GM23248 (cell line): ENCODE measurements at regions not wholly inside any gene's neighbourhood (a gene's known extent, or its start where the extent isn't known, plus 50 kb on each side); places are given as distances from the start of the nearest gene placed in this dataset.

ENCODE experiments used
- DNase-seq: peaks from one replicate; pipeline ENCODE4 v3.0.0-alpha.2; 2015
- H2AFZ ChIP-seq: fragments of 200-600 bp; sonication (generic); 2 replicates; pipeline ENCODE4 v1.6.1; 2016; ENCODE audit warnings: antibody characterized with exemption
- H3F3A ChIP-seq: fragments of 200-600 bp; sonication (generic); 2 replicates; pipeline ENCODE4 v1.6.1; 2016; ENCODE audit warnings: mild to moderate bottlenecking, antibody characterized with exemption, mixed run types; ENCODE audit not compliant: insufficient read depth
- H3K27ac ChIP-seq: fragments of 200-600 bp; sonication (generic); 2 replicates; pipeline ENCODE4 v1.5.1; 2016; ENCODE audit warnings: mild to moderate bottlenecking
- H3K27me3 ChIP-seq: fragments of 200-600 bp; sonication (generic); replicated peaks from 2 replicates; pipeline ENCODE4 v1.6.1; 2016; ENCODE audit warnings: mild to moderate bottlenecking; ENCODE audit not compliant: insufficient read depth
- H3K36me3 ChIP-seq: fragments of 200-600 bp; sonication (generic); 2 replicates; pipeline ENCODE4 v1.6.1; 2016; ENCODE audit warnings: low read depth, mild to moderate bottlenecking
- H3K4me1 ChIP-seq: fragments of 200-600 bp; sonication (generic); 2 replicates; pipeline ENCODE4 v1.6.1; 2016; ENCODE audit warnings: mild to moderate bottlenecking; ENCODE audit not compliant: insufficient read depth
- H3K4me2 ChIP-seq: fragments of 200-600 bp; sonication (generic); one replicate; pipeline ENCODE4 v1.6.1; 2016; ENCODE audit warnings: mild to moderate bottlenecking; ENCODE audit not compliant: unreplicated experiment
- H3K4me3 ChIP-seq: fragments of 200-600 bp; sonication (generic); 2 replicates; pipeline ENCODE4 v1.5.1; 2016; ENCODE audit warnings: mild to moderate bottlenecking
- H3K79me2 ChIP-seq: fragments of 200-600 bp; sonication (generic); 2 replicates; pipeline ENCODE4 v1.6.1; 2016; ENCODE audit warnings: mild to moderate bottlenecking; ENCODE audit not compliant: insufficient read depth
- H3K9ac ChIP-seq: fragments of 200-600 bp; sonication (generic); 2 replicates; pipeline ENCODE4 v1.6.1; 2016; ENCODE audit warnings: mild to moderate bottlenecking
- H3K9me2 ChIP-seq: fragments of 200-600 bp; sonication (generic); 2 replicates; pipeline ENCODE4 v1.6.1; 2016; ENCODE audit warnings: mixed run types, mild to moderate bottlenecking, moderate library complexity; ENCODE audit not compliant: insufficient read depth
- H3K9me3 ChIP-seq: fragments of 200-600 bp; sonication (generic); one replicate; pipeline ENCODE4 v1.6.1; 2017; ENCODE audit warnings: low read depth
- H4K20me1 ChIP-seq: fragments of 200-600 bp; sonication (generic); 2 replicates; pipeline ENCODE4 v1.6.0; 2016; ENCODE audit not compliant: insufficient read depth
- EZH2 ChIP-seq: fragments of 200-600 bp; sonication (generic); IDR thresholded peaks from 2 replicates; pipeline ENCODE4 v1.6.1; 2018; ENCODE audit warnings: antibody characterized with exemption, mild to moderate bottlenecking; ENCODE audit not compliant: insufficient read depth, poor library complexity, severe bottlenecking
- EZH2phosphoT487 ChIP-seq: fragments of 200-600 bp; sonication (generic); IDR thresholded peaks from 2 replicates; pipeline ENCODE4 v1.6.1; 2018; ENCODE audit warnings: antibody characterized with exemption, moderate library complexity, mild to moderate bottlenecking, low read depth; ENCODE audit not compliant: insufficient read depth
- WGBS, 2 experiments: methylation state at CpG; one replicate each; pipeline ENCODE4 v1.1.6; 2015 to 2017; ENCODE audit warnings: low lambda C conversion rate in 2 of 2, low coverage in 1 of 2; ENCODE audit errors: missing lambda C conversion rate in 2 of 2; 5-methylcytosine and 5-hydroxymethylcytosine counted together
- in situ Hi-C: fragments of 300-500 bp; cut with MboI; formaldehyde crosslinking; loops from 2 replicates; pipeline ENCODE4 v1.15.0; 2020

DNA sequence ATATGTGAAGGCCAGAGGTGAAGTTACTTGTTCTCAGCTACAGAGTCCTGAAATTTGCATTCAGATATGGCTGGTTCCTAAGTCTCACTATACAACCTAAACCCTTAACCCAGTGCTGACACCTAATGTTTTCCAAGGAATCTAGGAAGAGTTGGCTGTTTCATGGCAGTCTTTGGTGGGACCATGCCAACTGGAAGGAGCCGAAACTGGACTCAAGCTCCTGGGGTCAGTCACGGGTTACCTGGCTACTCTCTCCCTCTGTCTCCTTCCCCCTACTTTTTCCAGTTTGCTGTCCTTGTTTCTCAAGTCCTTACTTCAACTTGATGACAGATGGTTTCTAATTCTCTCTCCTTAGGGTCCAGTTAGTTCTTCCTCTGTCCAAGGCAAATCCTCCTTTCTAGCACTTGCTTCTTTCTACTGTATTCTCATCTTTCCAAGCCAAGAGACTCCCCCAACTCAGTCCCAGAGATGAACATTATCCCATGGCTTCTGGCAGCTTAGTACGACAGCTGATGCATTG is 88.6 kb upstream of the COL6A5 start:
- Histone ChIP-seq H3K79me2 (no peaks in the 10 kb centered on the region), H3K4me3 (no peak overlapping the region), H3K4me2 (no peak overlapping the region), H4K20me1 (no peaks in the 10 kb centered on the region), H3F3A (peaks cover 21% of the 10 kb centered on the region; the same call in 1 of the 2 replicates), H2AFZ (no peak overlapping the region), H3K27me3 (peaks cover 9% of the 10 kb centered on the region; the same call in 1 of the 2 replicates), H3K27ac (no peak overlapping the region), H3K36me3 (no peaks in the 10 kb centered on the region), H3K9me2 (no peaks in the 10 kb centered on the region), H3K9ac (no peak overlapping the region), H3K9me3 (no peaks in the 10 kb centered on the region), H3K4me1 (peaks cover 9% of the 10 kb centered on the region; the same call in 1 of the 2 replicates)
- TF ChIP-seq EZH2 (no peak), EZH2phosphoT487 (no peak)
- 84 to 92% methylated on average over 3 of the region's 3 CpGs for WGBS, 2 experiments
- in situ Hi-C loops = no loop called here
- DNase-seq = no peak

GRCh38 chr3:130258532-130258952 is 86.9 kb upstream of the COL6A5 start:
- H3K9ac ChIP-seq = no peak overlapping the region
- H3K27me3 ChIP-seq = peaks cover 11% of the 10 kb centered on the region; the same call in 1 of the 2 replicates
- no peak overlapping the region for H2AFZ ChIP-seq
- H3K27ac ChIP-seq = no peak overlapping the region
- H3K4me2 ChIP-seq = peak overlapping the region; percentile 1
- peaks cover 9% of the 10 kb centered on the region; the same call in 1 of the 2 replicates for H3K4me1 ChIP-seq
- in situ Hi-C loops = no loop called here
- peaks cover 21% of the 10 kb centered on the region; the same call in 1 of the 2 replicates for H3F3A ChIP-seq
- peak; percentile 89 for DNase-seq
- no peaks in the 10 kb centered on the region for H3K9me2 ChIP-seq
- no peaks in the 10 kb centered on the region for H3K79me2 ChIP-seq
- H4K20me1 ChIP-seq = no peaks in the 10 kb centered on the region
- no peaks in the 10 kb centered on the region for H3K9me3 ChIP-seq
- H3K4me3 ChIP-seq = no peak overlapping the region
- TF ChIP-seq EZH2 = no peak
- H3K36me3 ChIP-seq = no peaks in the 10 kb centered on the region
- WGBS, 2 experiments = 2 to 5% methylated on average over 9 of the region's 9 CpGs

GRCh38 chr3:130259166-130259874 is 86.2 kb upstream of the COL6A5 start:
- Histone ChIP-seq H2AFZ (no peak overlapping the region), H4K20me1 (no peaks in the 10 kb centered on the region), H3K4me3 (no peak overlapping the region), H3K79me2 (no peaks in the 10 kb centered on the region), H3K9ac (no peak overlapping the region), H3K9me3 (no peaks in the 10 kb centered on the region), H3K27me3 (peaks cover 11% of the 10 kb centered on the region; the same call in 1 of the 2 replicates), H3F3A (peaks cover 21% of the 10 kb centered on the region; the same call in 1 of the 2 replicates), H3K36me3 (no peaks in the 10 kb centered on the region), H3K4me1 (peaks cover 9% of the 10 kb centered on the region; the same call in 1 of the 2 replicates), H3K4me2 (no peak overlapping the region), H3K9me2 (no peaks in the 10 kb centered on the region), H3K27ac (no peak overlapping the region)
- 72 to 81% methylated on average over 2 of the region's 2 CpGs for WGBS, 2 experiments
- no peak for TF ChIP-seq EZH2
- TF ChIP-seq EZH2phosphoT487 = no peak
- peak; percentile 6 for DNase-seq
- in situ Hi-C loops = no loop called here

DNA sequence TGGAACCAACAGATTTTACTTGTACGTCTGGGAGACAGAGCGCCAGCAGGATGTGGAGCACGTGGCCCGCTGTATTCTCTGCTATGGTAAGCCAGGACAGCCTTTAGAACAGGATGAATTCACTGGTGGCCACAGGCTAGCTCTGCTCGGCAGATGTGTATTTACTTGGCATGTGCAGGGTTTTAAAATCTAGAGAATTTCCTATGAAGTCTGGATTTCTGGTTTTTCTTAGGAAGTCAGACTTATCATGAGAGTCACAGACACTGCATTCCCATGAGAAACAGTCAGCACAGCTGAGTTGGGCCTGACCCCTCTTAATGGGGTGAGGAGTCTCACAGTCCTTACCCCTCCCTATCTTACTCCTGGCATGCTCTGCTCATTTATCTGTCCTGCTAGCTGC is 84.6 kb upstream of the COL6A5 start:
- TF ChIP-seq EZH2 (no peak), EZH2phosphoT487 (no peak)
- no peak overlapping the region for H2AFZ ChIP-seq
- no peaks in the 10 kb centered on the region for H4K20me1 ChIP-seq
- in situ Hi-C loops = no loop called here
- peaks cover 21% of the 10 kb centered on the region; the same call in 1 of the 2 replicates for H3F3A ChIP-seq
- H3K27me3 ChIP-seq = peaks cover 11% of the 10 kb centered on the region; the same call in 1 of the 2 replicates
- no peak overlapping the region for H3K4me2 ChIP-seq
- H3K27ac ChIP-seq = no peak overlapping the region
- H3K4me1 ChIP-seq = peaks cover 9% of the 10 kb centered on the region; the same call in 1 of the 2 replicates
- H3K4me3 ChIP-seq = no peak overlapping the region
- WGBS, 2 experiments = 46 to 54% methylated on average over 5 of the region's 5 CpGs
- no peak overlapping the region for H3K9ac ChIP-seq
- H3K9me2 ChIP-seq = no peaks in the 10 kb centered on the region
- no peak for DNase-seq
- no peaks in the 10 kb centered on the region for H3K9me3 ChIP-seq
- H3K79me2 ChIP-seq = no peaks in the 10 kb centered on the region
- no peaks in the 10 kb centered on the region for H3K36me3 ChIP-seq
